GM12865 (cell line): ENCODE measurements at regions not wholly inside any gene's neighbourhood (a gene's known extent, or its start where the extent isn't known, plus 50 kb on each side); places are given as distances from the start of the nearest gene placed in this dataset.

ENCODE experiments used
- DNase-seq: peaks from one replicate; pipeline ENCODE4 v3.0.0; 2010; ENCODE audit warnings: low read depth
- H3K4me3 ChIP-seq: 2 replicates; pipeline ENCODE4 v1.5.1; 2011; ENCODE audit warnings: mild to moderate bottlenecking, low read depth, low read length, control low read depth
- TF ChIP-seq, protein P1 (sequence below): IDR thresholded peaks from 2 replicates; pipeline ENCODE4 v1.5.1; 2011; ENCODE audit warnings: low read length, control low read depth, low read depth, inconsistent platforms; ENCODE audit not compliant: insufficient read depth; ENCODE audit errors: missing control alignments

DNA sequence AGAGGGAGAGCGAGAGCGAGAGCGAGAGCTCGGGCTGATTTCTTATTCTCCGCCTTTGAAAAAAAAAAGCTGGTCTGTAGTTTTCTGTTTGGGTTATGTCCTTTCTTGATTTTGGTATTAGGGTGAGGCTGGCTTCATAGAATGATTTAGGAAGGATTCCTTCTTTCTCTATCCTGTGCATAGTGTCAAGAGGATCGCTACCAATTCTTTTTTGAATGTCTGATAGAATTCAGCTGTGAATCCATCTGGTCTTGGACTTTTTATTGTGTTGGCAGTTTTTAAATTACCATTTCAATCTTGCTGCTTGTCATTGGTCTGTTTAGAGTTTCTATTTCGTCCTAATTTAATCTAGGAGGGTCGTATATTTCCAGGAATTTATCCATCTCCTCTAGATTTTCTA lies 1414.6 kb upstream of the MIR17HG start:
- TF ChIP-seq, protein P1, sequence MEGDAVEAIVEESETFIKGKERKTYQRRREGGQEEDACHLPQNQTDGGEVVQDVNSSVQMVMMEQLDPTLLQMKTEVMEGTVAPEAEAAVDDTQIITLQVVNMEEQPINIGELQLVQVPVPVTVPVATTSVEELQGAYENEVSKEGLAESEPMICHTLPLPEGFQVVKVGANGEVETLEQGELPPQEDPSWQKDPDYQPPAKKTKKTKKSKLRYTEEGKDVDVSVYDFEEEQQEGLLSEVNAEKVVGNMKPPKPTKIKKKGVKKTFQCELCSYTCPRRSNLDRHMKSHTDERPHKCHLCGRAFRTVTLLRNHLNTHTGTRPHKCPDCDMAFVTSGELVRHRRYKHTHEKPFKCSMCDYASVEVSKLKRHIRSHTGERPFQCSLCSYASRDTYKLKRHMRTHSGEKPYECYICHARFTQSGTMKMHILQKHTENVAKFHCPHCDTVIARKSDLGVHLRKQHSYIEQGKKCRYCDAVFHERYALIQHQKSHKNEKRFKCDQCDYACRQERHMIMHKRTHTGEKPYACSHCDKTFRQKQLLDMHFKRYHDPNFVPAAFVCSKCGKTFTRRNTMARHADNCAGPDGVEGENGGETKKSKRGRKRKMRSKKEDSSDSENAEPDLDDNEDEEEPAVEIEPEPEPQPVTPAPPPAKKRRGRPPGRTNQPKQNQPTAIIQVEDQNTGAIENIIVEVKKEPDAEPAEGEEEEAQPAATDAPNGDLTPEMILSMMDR = no peak
- no peak overlapping the region for H3K4me3 ChIP-seq
- DNase-seq = no peak

GRCh38 chr13:89936256-89936655 lies 1411.2 kb upstream of the MIR17HG start:
- no peak overlapping the region for H3K4me3 ChIP-seq
- DNase-seq = no peak
- TF ChIP-seq, protein P1 = no peak

GRCh38 chr13:89937420-89937819 lies 1410.1 kb upstream of the MIR17HG start:
- no peak overlapping the region for H3K4me3 ChIP-seq
- TF ChIP-seq, protein P1 = no peak
- no peak for DNase-seq

DNA sequence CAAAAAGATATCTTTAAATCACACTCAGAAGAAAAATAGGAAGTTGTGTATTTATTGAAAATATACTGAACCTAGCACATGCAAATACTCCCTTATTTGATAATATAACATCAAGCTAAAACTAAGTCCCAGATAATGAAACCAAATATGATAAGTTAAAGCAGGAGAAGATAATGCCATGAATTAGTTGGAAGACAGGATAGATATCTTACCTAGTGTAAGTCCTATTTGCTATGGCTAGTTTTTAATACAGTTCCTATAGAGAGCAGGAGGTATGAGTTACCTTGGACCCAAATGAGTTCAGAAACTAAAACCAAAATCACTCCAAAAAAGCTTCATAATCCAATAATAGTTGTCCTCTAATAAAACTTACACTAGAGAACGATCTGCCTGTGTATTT lies 1407.1 kb upstream of the MIR17HG start:
- no peak for DNase-seq
- H3K4me3 ChIP-seq = no peak overlapping the region
- TF ChIP-seq, protein P1 = no peak

DNA sequence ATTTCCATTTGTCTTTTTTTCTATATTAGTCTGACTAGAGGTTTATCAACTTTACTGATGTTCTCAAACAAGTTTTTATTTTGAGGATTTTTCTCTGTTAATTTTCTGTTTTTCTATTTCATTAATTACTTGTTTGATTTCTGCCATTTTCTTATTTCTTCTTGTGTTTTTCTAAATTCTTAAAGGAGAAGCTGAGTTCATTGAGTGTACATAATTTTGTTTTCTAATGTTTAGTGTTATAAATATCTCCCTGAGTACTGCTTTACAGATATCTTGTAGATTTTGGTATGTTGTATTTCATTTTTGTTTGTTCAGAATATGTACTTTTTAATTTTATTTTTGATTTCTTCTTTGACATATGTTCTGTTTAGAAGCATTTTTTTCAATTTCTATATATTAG lies 1404.3 kb upstream of the MIR17HG start:
- TF ChIP-seq, protein P1 = no peak
- no peak for DNase-seq
- no peak overlapping the region for H3K4me3 ChIP-seq

DNA sequence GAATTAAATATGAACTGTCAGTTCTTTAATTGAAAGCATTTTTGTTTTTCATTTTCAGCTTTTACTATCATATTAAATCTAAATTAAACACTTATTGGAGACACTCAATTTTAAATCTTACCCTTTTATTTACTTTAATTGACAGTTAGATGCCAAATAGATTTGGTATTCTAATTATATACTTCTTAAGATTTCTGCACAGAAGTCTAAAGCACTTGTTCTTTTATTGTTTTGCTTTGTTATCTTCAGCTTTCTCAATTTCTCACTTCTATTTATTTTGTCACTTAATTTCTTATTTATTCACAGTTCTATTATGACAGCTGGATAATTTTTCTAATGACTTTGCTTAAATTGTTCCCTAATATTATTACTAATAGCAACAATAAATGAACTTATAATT lies 1397.3 kb upstream of the MIR17HG start:
- no peak for DNase-seq
- TF ChIP-seq, protein P1 = no peak
- H3K4me3 ChIP-seq = no peak overlapping the region

DNA sequence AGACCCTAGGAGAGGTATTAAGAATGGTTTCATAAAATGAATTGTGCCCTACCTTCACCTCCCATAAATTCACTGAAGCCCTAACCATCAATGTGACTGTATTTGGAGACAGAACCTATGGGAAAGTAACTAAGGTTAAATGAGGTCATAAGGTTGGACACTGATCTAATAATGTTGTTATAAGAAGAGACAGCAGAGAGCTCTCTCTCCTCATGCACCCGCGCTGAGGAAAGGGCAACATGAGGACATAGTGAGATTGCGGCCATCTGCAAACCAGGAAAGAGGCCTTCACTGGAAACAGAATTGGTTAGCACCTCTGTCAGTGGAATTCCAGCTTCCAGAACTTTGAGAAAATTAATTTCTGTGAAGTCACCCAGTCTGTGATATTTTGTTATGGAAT lies 1396.1 kb upstream of the MIR17HG start:
- no peak for DNase-seq
- no peak overlapping the region for H3K4me3 ChIP-seq
- TF ChIP-seq, protein P1 = no peak
